Testis (tissue), 2 donors: ENCODE measurements at regions not wholly inside any gene's neighbourhood (a gene's known extent, or its start where the extent isn't known, plus 50 kb on each side); places are given as distances from the start of the nearest gene placed in this dataset.
A peak's percentile ranks its signal among the peaks of the same experiment; 100 is the strongest.

Source experiments
- DNase-seq: peaks from one replicate; pipeline ENCODE4 v3.0.0-alpha.2; 2019
- H3K27ac ChIP-seq, 2 donors: fragments of 200-600 bp; sonication (generic); one replicate each; pipeline ENCODE4 v1.5.1; 2019
- H3K27me3 ChIP-seq: fragments of 200-600 bp; sonication (generic); one replicate; pipeline ENCODE4 v1.5.1; 2019
- H3K36me3 ChIP-seq: fragments of 200-600 bp; sonication (generic); one replicate; pipeline ENCODE4 v1.5.1; 2017; ENCODE audit warnings: low read depth; ENCODE audit errors: missing control alignments
- H3K4me1 ChIP-seq: fragments of 200-600 bp; sonication (generic); one replicate; pipeline ENCODE4 v1.5.1; 2019
- H3K4me3 ChIP-seq, 2 donors: fragments of 200-600 bp; sonication (generic); one replicate each; pipeline ENCODE4 v1.5.1; 2017 to 2019
- H3K9me3 ChIP-seq: fragments of 200-600 bp; sonication (generic); one replicate; pipeline ENCODE4 v1.5.1; 2017
- CTCF ChIP-seq, 3 experiments: fragments of 450-650 bp in 2 of 3; fragments of 200-600 bp in 1 of 3; sonication (generic) in 1 of 3; IDR thresholded peaks; one replicate each; pipeline ENCODE4 v1.5.1; 2016 to 2019; ENCODE audit warnings: antibody characterized with exemption in 3 of 3, mild to moderate bottlenecking in 2 of 3, moderate library complexity in 1 of 3
- POLR2A ChIP-seq: fragments of 450-650 bp; IDR thresholded peaks from one replicate; pipeline ENCODE4 v1.6.1; 2017; ENCODE audit warnings: antibody characterized with exemption, mild to moderate bottlenecking, moderate library complexity
- WGBS, 2 donors: methylation state at CpG; one replicate each; pipeline ENCODE4 v1.1.5; 2018; 5-methylcytosine and 5-hydroxymethylcytosine counted together
- intact Hi-C: fragments of 100-400 bp; cut with DNase I; formaldehyde crosslinking; loops from one replicate; pipeline ENCODE4 v1.15.1; 2023; ENCODE audit warnings: low total_unique reads

- no peak for TF ChIP-seq CTCF (IDR thresholded peaks at IDR 0.05)
- TF ChIP-seq POLR2A: no peak
- Histone ChIP-seq H3K4me3 (peak overlapping the region in 1 of 2 donors; percentile 24), H3K36me3 (no peaks in the 10 kb centered on the region), H3K27me3 (no peaks in the 10 kb centered on the region), H3K9me3 (no peaks in the 10 kb centered on the region), H3K27ac (no peak overlapping the region), H3K4me1 (no peaks in the 10 kb centered on the region)
- no peak for DNase-seq
- intact Hi-C loops: no loop called here
- 57 to 70% methylated on average over 6 of the region's 6 CpGs for WGBS, 2 donors
Measured at GRCh38 chr2:5782103-5782502, 89.9 kb downstream of the SOX11 start.

- H3K27me3 ChIP-seq: no peaks in the 10 kb centered on the region
- no peaks in the 10 kb centered on the region for H3K4me1 ChIP-seq
- intact Hi-C loops: no loop called here
- H3K4me3 ChIP-seq: no peak overlapping the region
- H3K36me3 ChIP-seq: no peaks in the 10 kb centered on the region
- no peak for DNase-seq
- no peak for TF ChIP-seq CTCF (IDR thresholded peaks at IDR 0.05)
- no peak for TF ChIP-seq POLR2A
- no peak overlapping the region for H3K27ac ChIP-seq
- no peaks in the 10 kb centered on the region for H3K9me3 ChIP-seq
Measured at GRCh38 chr2:5788447-5788846, 96.3 kb downstream of the SOX11 start.

- no peaks in the 10 kb centered on the region for H3K4me1 ChIP-seq
- intact Hi-C loops: no loop called here
- H3K36me3 ChIP-seq: no peaks in the 10 kb centered on the region
- 87 to 93% methylated on average over 5 to 7 of the region's 7 CpGs for WGBS, 2 donors
- H3K27me3 ChIP-seq: no peaks in the 10 kb centered on the region
- no peak overlapping the region for H3K27ac ChIP-seq
- no peak for TF ChIP-seq POLR2A
- no peak for TF ChIP-seq CTCF (IDR thresholded peaks at IDR 0.05)
- H3K9me3 ChIP-seq: no peaks in the 10 kb centered on the region
- no peak for DNase-seq
- H3K4me3 ChIP-seq: no peak overlapping the region
Measured at GRCh38 chr2:5791371-5791770, 99.2 kb downstream of the SOX11 start.

GRCh38 chr2:5794012-5794411 is 101.8 kb downstream of the SOX11 start:
- 82 to 89% methylated on average over 3 to 6 of the region's 6 CpGs for WGBS, 2 donors

More at GRCh38 chr2:5794012-5794411, 101.8 kb downstream of the SOX11 start:
- TF ChIP-seq POLR2A (no peak), CTCF (IDR thresholded peaks at IDR 0.05) (no peak)
- no peak overlapping the region for H3K4me3 ChIP-seq
- H3K4me1 ChIP-seq: no peaks in the 10 kb centered on the region
- no peaks in the 10 kb centered on the region for H3K27me3 ChIP-seq
- no peaks in the 10 kb centered on the region for H3K9me3 ChIP-seq
- no peaks in the 10 kb centered on the region for H3K36me3 ChIP-seq
- H3K27ac ChIP-seq: no peak overlapping the region
- intact Hi-C loops: no loop called here
- DNase-seq: no peak
